Breast epithelium (tissue), 3 donors: ENCODE measurements at regions not wholly inside any gene's neighbourhood (a gene's known extent, or its start where the extent isn't known, plus 50 kb on each side); places are given as distances from the start of the nearest gene placed in this dataset.

Experiments used
- CTCF ChIP-seq, 3 donors: fragments of 450-650 bp; IDR thresholded peaks; one replicate each; pipeline ENCODE4 v1.5.1; 2016 to 2017; ENCODE audit warnings: antibody characterized with exemption in 3 of 3, mild to moderate bottlenecking in 3 of 3, moderate library complexity in 3 of 3
- POLR2A ChIP-seq: fragments of 450-650 bp; IDR thresholded peaks from one replicate; pipeline ENCODE4 v1.6.1; 2016; ENCODE audit warnings: antibody characterized with exemption, mild to moderate bottlenecking, moderate library complexity

DNA sequence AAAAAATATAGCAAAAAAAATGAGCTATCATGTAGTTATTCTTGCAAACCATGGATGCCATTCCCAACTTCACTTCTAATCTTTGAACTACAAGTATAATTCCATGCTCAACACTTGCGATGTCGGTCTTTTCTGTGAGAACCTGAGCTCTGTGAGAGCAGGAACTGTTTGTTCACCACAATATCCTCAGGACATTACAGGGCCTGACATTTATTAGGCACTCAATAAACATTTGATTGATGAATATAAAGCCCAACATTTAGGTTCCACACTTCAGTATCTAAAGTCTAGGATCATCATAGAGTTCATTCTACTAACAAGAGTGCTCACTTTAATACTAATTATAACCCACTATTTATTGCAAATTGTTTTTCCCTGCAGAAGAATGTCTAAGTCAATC lies 211.6 kb upstream of the FAM241A start:
- TF ChIP-seq CTCF (IDR thresholded peaks at IDR 0.05) (no peak), POLR2A (no peak)
